ENCODE measurements at regions not wholly inside any gene's neighbourhood (a gene's known extent, or its start where the extent isn't known, plus 50 kb on each side); places are given as distances from the start of the nearest gene placed in this dataset.

GRCh38 chr5:82789095-82789494 lies 288.1 kb downstream of the TMEM167A start:
- DNase-seq (ENCODE audit: low read depth), result no peak
- H3K4me3 ChIP-seq (ENCODE audit: low read length), result no peak overlapping the region
- TF ChIP-seq CTCF (conservative IDR thresholded peaks at IDR 0.05; ENCODE audit: low read length), result no peak

GRCh38 chr5:82786748-82787147 lies 290.4 kb downstream of the TMEM167A start:
- no peak for TF ChIP-seq CTCF (conservative IDR thresholded peaks at IDR 0.05; ENCODE audit: low read length)
- no peak overlapping the region for H3K4me3 ChIP-seq (ENCODE audit: low read length)
- DNase-seq (ENCODE audit: low read depth), result no peak

GRCh38 chr5:82785882-82786509 lies 291.2 kb downstream of the TMEM167A start:
- no peak for DNase-seq (ENCODE audit: low read depth)
- TF ChIP-seq CTCF (conservative IDR thresholded peaks at IDR 0.05; ENCODE audit: low read length), result no peak
- no peak overlapping the region for H3K4me3 ChIP-seq (ENCODE audit: low read length)

GRCh38 chr5:82785456-82785855 lies 291.7 kb downstream of the TMEM167A start:
- TF ChIP-seq CTCF (conservative IDR thresholded peaks at IDR 0.05; ENCODE audit: low read length), result no peak
- no peak for DNase-seq (ENCODE audit: low read depth)
- no peak overlapping the region for H3K4me3 ChIP-seq (ENCODE audit: low read length)

GRCh38 chr5:82784521-82784920 lies 292.7 kb downstream of the TMEM167A start:
- no peak for TF ChIP-seq CTCF (conservative IDR thresholded peaks at IDR 0.05; ENCODE audit: low read length)
- no peak for DNase-seq (ENCODE audit: low read depth)
- no peak overlapping the region for H3K4me3 ChIP-seq (ENCODE audit: low read length)

GRCh38 chr5:82777106-82777505 lies 300.1 kb downstream of the TMEM167A start:
- no peak overlapping the region for H3K4me3 ChIP-seq (ENCODE audit: low read length)
- no peak for TF ChIP-seq CTCF (conservative IDR thresholded peaks at IDR 0.05; ENCODE audit: low read length)
- no peak for DNase-seq (ENCODE audit: low read depth)

- TF ChIP-seq CTCF (conservative IDR thresholded peaks at IDR 0.05; ENCODE audit: low read length), result no peak
- DNase-seq (ENCODE audit: low read depth), result no peak
- no peak overlapping the region for H3K4me3 ChIP-seq (ENCODE audit: low read length)
Observed at GRCh38 chr5:82772281-82772680, 304.9 kb downstream of the TMEM167A start.

Data from AG10803 (cell line).